HG02623 (cell line): ENCODE measurements at regions not wholly inside any gene's neighbourhood (a gene's known extent, or its start where the extent isn't known, plus 50 kb on each side); places are given as distances from the start of the nearest gene placed in this dataset.

ENCODE experiments used
- ATAC-seq: cut with Tn5 transposase; IDR thresholded peaks from one replicate; pipeline ENCODE4 v1.9.1; 2021; ENCODE audit warnings: moderate library complexity; ENCODE audit not compliant: unreplicated experiment

GRCh38 chr17:14838567-14838966 lies 426.6 kb downstream of the PMP22 start:
- no peak for ATAC-seq

DNA sequence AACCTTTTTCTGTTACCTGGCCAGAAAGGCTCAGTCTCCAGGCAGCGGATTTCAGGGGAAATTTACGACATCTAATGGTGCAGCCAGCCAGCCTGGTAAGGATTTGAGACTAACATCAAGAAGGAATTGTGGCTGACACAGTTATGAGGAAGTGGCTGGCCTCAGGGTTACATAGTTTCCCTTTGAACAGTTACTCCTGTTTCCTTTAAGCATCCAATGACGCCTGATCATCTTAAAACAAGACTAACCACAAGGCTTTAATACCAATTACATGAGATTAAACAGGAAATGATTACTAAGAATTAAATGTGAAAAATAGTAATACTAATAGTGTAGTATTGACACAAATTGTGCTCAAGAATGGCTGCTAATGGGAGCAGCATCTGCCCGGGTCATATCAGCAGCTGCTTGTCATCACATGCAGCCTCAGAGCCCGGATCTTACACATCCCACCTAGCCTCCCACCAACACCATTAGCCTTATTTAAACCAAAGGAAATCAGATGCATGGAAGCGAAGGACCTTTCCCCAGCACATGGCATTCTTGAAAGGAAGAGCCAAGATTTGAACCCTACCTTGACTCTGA lies 431.8 kb downstream of the PMP22 start:
- no peak for ATAC-seq

- no peak for ATAC-seq
Measured at GRCh38 chr17:14831491-14831890, 433.6 kb downstream of the PMP22 start.

GRCh38 chr17:14827396-14827919 lies 437.7 kb downstream of the PMP22 start:
- no peak for ATAC-seq

- no peak for ATAC-seq
Measured at GRCh38 chr17:14826358-14826757, 438.8 kb downstream of the PMP22 start.

- no peak for ATAC-seq
Measured at GRCh38 chr17:14818469-14818868, 446.7 kb downstream of the PMP22 start.

DNA sequence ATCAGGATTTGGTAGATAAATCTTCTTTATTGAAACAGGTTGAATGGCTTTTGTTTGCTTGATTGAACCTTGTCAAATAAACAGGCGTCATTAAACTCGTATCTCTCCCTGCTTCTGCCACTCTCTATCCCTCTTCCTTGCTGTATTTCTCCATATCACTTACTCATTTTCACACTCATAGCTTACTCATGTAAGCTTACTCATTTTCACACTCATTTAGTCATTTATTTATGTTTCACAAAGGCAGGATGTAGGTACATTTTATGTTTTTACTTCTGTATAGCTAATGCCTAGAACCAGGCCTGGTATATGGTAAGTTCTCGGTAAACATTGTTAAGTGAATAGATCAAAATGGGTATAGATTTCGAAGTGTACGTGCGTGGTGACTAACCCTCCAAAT lies 450.0 kb downstream of the PMP22 start:
- ATAC-seq, result no peak

GRCh38 chr17:14813649-14814370 lies 451.3 kb downstream of the PMP22 start:
- no peak for ATAC-seq

GRCh38 chr17:14808425-14808824 lies 456.7 kb downstream of the PMP22 start:
- ATAC-seq, result no peak

DNA sequence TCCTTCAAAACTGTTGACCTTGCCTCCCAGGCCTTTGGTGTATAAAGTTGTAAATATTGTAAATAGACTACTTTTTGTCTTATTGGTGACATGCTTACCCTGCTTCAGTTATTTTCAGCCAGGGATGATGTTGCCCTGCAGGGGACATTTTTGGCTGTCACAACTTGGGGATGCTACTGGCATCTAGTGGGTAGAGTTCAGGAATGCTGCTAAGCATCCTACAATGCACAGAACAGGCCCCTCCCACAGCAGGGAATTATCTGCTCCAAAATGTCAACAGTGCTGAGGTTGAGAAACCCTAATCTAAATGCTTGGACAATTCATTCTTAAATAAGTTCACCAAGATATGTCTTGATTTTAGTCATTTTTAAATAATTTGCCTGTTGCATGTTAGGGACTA lies 459.8 kb downstream of the PMP22 start:
- no peak for ATAC-seq

GRCh38 chr17:14803826-14804225 lies 461.3 kb downstream of the PMP22 start:
- no peak for ATAC-seq

- no peak for ATAC-seq
Measured at GRCh38 chr17:14797801-14798200, 467.3 kb downstream of the PMP22 start.

GRCh38 chr17:14797021-14797420 lies 468.1 kb downstream of the PMP22 start:
- ATAC-seq, result no peak

DNA sequence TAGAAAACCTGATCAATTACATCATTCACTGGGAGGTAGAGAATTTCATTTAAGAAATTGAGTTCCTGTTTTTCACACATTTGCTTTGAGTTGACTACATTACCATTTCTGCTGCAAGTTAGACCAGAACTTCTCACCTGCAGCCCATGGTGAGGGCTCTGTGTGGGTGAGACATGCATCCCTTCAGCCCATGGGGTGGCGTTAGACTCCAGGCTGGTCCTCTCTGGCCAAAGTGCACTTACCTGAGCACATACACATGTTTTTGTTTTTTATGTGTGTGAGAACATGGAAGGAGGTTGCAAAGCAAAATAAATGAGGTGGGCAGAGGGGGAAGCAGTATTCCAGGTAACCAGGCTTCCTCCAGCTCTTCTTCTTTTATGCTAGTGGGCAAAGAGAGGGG lies 470.2 kb downstream of the PMP22 start:
- no peak for ATAC-seq

DNA sequence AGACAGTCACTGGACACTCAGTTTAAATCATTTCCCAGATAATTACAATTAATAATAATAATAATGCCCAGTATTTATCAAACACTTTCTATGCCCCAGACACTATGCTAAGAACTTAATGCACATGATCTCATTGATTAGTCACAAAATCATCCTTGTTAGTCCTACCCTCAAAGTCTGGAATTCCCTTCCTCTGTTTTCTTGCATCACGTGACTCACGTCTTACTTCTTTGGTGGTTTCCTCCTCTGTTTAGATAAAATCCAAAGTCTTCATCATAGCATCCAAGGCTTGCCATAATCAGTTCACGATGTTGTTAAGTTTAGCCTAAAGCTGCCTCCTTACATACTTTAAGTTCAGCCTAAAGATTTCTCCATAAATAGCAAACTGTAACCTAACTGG lies 471.9 kb downstream of the PMP22 start:
- ATAC-seq, result no peak

- ATAC-seq, result no peak
Measured at GRCh38 chr17:14792746-14793145, 472.4 kb downstream of the PMP22 start.

DNA sequence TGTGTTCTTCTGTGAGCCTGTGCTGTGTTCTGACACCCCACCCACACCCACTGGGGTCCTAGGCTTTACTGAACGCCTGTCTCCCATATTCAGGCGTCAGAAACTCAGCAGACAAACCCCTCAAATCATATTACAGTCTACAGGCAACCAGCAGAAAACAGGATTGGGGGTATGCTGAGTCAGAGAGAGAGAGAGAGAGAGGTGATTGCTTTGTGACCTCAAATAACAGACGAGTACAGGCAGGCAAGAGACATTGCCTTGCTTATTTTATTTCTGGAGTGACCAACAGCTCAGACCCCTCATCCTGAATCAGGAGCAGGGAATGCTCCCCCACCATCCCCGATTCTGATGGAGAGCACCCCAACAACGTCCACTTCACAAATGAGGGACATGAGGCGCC lies 473.9 kb downstream of the PMP22 start:
- no peak for ATAC-seq

DNA sequence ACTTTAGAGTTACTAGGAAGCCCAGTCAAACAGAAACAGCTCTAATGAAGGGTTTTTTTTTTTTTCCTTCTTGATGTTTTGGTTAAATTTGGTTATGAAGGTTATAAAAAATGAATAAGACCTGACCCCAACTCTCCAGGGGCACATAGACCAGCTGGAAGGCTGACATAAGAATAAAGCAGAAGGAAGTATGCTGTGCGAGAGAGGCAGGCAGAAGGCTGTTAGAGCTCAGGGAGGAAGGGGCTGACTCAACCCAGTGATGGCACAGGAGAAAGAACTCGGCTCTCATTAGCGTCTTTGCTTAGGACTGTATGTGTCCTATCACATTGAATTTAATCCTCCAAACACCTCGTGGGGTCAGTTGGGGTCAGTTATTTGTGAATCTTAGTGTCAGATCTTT lies 474.6 kb downstream of the PMP22 start:
- no peak for ATAC-seq

DNA sequence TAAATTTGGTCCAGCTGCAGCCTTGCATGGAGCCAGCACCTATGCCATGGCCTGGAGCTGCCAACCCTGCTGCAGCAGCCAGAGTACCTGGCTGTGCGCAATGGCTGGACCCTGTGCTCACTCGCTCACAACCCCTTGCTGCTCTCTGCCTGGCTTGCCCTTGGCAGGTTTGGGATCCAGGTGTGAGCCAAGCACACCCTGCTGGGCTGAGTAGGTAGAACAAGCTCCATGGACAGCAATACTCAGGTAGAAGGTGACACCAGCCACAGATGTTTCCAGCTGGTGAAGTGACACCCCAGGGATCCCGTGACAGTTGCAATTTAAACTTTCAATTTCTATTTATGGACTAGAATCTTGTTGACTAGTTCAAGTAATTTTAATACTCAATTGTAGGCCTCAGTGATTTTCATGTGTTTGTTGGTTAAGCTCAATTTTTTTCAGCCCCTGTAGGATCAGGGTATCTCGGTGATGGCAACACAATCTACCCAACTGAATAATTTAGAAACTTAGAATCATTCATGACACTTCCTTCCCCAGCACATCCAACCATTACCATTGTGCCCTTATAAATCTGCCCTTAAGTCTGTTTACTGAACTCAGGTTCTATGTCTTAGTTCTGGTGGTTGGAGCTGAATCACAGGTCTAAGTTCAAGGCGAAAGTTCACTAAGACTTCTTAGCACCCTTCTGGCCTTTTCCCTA lies 480.0 kb downstream of the PMP22 start:
- ATAC-seq, result no peak

GRCh38 chr17:14781123-14781522 lies 480.2 kb downstream of the HS3ST3B1 start:
- ATAC-seq, result no peak

DNA sequence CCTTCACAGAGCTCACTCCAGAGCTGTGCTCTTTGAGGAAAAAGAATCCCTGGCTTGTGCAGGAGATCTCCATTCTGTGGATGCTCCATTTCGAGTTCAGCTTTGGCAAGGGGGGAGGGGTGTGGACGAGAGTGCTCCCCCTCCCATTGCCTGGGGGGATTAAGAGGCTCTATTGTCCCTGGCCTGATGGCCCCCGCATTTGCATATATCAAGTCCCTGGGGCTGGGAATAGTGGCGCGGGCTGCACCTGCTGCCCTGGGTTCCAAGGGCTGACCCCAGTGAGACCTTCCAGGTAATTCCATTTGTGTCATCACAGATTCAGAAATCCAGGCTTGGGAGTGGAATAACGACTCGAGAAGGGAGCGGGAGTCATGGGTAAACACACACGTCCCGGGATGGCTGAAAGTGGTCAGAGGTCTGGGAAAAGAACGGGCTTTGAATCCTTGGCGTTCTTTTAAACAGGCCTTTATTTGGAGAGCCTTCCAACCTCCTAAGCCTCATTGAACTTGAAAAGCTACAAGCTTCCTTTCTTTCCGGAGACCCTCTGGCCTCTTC lies 479.3 kb downstream of the HS3ST3B1 start:
- ATAC-seq, result no peak

GRCh38 chr17:14779241-14779640 lies 478.4 kb downstream of the HS3ST3B1 start:
- no peak for ATAC-seq
